ENCODE measurements at regions not wholly inside any gene's neighbourhood (a gene's known extent, or its start where the extent isn't known, plus 50 kb on each side); places are given as distances from the start of the nearest gene placed in this dataset.

DNA sequence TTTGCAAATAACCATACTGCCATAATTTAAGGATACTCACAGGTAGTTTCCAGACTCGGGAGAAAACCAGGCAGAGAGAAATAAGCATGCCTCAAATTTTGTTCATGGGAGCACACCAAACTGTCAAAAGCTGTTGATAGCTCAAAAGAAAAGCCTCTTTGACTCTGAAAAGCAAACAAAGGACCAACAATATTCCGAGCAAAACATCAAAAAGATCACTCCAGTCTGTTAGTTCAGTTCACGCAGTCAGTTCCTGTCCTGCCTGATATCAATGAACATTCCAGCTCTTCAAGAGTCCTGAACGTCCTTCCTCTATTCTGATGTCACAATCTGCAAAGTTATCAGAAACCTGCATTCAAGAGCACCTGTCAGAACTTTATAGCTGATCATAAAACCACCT, 78.7 kb downstream of the RRM2 start:
- no peak for DNase-seq

DNA sequence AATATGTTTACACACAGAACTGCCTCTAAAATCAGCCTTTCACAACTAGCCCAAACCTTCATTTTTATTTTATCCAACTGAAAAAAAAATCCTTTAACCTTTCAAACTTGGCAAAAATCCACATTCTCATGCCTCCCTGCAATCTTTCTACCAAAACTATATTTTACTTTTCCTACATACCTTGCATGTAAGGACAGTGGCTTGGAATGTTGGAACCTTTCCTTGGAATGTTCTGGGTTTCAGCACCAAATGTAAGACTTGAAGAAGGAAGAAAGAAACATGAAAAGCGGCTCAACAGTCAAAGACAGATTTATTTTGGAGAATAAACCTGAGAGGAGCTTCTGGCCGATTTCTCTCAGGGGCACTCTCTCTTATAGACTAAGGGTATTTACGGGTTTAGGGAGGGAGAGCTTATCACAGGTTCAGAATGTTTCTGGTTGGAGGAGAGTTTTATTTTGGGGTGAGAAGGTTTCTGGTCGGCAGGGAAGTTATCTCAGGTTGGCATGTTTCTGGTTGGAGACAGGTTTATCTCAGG, 79.7 kb downstream of the RRM2 start:
- no peak for DNase-seq

DNA sequence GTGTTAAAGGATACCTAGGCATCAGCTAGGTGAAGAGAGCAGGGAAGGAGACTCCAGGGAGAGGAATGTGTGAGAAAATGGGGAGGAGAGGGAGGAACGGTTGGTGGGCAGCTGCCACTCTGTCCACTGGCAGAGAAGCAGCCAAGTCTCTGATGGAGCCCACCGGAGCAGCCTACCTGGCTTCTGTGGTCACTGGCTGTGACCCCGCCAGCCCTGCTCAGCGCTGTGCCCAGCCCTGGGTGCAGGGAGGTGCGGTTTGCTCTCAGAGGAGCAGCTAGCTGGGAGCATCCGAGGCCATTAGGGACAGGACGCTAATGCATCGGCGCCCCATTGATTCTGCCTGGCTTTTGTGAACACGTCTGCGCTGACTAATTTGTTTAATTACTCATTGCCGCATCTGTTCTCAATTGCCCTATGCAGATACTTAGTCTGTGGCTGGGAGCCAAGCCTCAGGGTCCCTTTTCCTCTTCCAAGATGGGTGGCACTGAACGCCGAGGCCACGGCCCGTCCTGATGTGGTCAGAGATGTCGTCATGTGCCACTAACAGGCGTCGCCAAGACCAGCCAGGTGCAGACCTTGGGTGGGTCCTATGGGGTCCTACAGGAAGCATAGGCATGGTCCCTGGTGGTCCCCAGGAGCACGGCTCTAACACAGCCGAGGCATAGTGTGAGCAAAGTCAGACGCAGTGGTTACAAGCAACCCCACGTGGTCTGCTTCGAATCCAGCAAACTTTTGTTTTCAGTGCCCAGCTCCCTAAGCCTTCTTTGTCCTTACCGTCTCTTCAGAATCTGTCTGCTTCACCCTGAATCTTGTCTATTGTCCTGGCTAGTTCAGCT, 82.0 kb downstream of the RRM2 start:
- no peak for DNase-seq

DNA sequence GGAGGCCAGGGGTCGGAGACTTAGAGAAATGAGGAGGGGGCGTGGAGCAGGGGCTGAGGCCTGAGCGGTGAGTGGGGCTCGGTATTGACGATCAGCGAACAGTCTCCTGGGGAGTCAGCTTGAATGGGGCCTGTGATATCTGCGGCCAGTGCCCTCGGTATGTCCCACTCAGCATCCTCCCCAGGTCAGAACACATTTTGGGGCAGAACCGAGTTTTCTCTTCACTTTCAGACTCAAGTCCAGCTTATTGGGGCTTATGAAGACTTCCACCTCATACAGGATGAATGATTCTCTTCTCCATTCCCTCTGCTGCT, 82.6 kb downstream of the RRM2 start:
- no peak for DNase-seq

DNA sequence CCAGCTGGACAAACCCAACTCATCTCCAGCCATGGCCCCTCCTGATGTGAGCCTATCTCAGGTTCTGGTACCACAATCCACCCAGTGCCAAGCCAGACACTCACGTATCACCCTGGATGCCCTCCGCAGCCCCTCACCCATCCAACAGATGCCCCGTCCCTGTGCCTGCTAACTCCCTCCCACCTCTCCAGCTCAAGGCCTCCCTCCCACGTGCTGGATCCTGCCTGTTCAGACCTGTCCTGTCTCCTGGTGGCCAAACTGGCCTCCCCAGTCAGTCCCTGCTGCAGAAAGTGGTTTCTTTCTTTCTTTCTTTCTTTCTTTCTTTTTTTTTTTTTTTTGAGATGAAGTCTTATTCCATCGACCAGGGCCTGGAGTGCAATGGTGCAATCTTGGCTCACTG, 86.2 kb downstream of the RRM2 start:
- DNase-seq = no peak

DNA sequence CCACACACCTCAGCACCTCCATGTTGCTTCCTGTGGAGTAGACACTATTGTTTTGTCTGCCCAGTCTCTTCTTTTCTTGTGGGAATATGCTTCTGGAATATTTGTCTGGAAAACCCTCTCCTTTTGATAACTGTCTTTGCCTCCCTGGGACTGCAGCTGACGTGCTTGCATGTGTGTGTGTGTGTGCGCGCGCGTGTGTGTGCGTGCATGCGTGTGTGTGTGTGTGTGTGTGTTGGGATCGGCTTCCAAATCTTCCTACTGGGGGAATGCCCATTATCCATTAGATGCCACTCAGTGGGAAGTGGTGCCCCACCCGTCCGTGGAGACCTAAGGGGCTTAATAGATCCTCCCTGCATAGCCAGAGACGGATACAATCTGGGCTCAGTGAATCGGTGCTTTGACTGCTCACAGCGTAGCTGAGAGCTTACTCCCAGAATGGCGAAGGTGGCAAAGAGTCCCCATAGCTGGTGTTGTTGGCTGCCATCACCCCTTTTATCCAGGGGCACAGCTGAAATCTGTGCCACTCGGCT, 86.9 kb downstream of the RRM2 start:
- no peak for DNase-seq

DNA sequence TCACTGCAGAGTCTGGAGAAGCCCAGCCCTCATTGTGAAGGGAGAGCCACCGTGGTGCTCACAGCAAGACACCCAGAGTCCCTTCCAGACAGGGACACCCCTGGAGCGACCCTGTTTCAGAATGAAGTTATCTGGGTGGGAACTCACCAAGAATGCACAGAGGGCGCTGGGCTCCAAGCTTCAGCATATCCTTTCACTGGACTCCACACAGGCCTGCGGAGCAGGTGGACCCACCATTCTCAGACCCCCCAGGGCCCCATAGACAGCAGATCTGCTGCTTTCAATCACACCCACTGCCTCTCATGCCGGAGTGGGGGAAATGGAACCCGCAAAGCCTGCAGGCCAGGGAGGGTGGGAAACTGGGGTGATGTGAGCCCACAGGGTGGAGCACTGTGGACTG, 87.8 kb downstream of the RRM2 start:
- no peak for DNase-seq

DNA sequence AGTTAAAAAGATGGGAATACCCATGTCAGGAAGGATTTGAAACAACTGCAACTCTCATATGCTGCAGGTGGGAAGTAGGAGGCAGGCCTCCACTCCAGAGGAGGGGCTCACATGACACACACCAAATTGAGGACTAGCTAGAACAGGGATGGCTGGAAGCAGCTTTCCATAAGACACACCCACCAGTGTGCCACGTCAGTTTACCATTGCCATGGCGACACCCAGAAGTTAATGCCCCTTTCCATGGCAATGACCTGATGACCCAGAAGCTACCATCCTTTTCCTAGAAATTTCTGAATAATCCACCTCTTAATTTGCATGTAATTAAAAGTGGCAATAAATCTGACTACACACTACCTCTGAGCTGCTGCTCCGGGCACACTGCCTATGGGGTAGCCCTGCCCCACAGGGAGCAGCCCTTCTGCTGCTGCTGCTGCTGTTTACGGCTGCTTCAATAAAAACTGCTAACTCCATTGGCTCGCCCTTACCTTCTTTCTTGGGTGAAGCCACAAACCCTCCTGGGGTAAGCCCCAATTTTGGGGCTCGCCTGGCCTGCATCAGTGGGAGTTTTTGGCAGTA, 89.4 kb downstream of the RRM2 start:
- DNase-seq = no peak

DNA sequence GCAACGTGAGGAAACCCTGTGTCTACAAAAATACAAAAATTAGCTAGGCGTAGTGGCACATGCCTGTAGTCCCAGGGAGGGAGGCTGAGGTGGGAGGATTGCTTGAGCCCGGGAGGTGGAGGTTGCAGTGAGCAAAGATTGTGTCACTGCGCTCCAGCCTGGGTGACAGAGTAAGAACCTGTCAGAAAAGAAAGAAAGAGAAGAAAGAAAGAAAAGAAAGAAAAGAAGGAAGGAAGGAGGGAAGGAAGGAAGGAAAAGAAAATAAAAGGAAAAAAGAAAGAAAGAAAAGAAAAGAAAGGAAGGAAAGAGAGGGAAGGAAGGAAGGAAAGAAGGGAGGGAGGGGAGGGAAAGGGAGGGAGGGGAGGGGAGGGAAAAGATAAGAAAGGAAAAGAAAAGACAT, 89.9 kb upstream of the HPCAL1 start:
- no peak for DNase-seq

DNA sequence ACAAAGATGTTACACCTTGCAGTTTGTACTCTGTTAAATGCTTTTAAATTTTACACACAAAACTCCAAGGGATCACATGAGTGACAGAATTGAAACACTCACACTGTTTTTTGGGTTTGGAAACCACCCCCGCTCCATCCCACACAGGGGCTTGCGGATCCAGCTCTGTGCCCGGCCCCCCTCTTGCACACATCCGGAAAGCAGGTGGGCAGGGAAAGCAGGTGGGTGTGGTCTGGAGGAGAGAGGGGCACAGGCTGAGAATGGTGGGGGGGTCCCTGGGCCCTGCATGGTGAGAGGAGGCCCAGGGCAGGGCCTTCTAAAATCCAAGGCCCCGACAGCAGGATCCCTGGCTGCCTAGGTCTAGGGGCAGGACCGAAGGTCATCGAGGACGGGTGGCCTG, 88.5 kb upstream of the HPCAL1 start:
- no peak for DNase-seq

DNA sequence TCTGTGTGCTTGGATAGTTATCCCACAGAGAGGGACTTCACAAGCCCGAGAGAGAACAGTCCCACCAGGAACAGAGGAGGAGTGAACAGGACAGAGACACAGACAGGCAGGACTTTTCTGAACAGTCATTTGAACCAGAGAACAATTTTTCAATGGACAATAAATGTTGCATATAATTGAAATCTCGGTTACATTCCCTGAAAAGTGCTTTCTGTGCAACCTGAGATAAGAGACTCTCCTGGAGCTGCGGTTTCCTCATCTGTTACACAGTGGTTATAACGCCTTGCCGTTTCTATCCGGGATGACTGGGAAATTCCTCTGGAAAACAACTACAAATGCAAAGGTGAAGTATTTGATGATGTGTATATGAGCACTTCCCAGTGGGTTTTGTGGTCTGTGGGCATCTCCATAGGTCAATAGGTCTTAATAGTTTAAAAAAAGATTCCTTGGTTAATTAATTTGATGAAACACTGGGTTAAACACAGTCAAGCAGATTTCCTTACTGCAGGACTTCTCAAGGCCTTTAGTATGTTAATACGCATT, 87.2 kb upstream of the HPCAL1 start:
- DNase-seq = no peak

DNA sequence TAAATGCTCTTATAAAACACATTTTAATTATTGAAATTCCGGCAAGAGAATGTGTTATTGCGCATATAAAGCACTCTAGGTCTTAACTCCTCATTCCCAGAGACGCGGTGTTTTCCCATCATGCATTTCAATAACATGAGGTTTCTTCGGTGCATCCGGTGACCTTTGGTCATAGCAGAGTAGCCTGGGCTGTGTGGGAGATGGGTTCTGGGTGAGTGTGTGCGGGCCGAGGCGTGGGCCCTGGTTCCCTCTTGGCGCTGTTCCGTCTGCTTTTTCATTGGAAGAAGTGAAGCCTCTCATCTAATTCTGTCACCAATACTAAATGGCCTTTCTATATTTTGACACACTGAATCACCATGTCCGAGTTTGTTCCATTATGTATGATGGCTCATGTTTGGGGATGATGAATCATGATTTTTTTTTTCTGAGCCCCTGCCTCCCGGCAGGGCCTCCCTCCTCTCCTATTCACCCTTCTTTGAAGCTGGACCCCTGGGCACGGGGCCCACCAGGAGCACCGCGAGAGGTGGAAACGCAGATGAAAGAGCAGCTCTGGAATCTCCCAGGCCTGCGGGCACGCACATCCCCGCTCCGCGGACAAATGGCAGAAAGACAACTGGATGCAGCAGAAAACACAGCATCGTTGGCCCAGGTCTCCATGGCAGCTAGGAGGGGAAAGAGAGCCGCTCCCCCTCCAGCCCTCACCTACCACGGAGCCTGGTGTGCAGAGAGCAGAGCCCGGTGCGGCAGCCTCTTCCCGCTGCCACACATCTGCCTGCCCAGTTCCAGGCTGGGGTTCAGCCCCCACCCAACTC, 85.8 kb upstream of the HPCAL1 start:
- DNase-seq = no peak

DNA sequence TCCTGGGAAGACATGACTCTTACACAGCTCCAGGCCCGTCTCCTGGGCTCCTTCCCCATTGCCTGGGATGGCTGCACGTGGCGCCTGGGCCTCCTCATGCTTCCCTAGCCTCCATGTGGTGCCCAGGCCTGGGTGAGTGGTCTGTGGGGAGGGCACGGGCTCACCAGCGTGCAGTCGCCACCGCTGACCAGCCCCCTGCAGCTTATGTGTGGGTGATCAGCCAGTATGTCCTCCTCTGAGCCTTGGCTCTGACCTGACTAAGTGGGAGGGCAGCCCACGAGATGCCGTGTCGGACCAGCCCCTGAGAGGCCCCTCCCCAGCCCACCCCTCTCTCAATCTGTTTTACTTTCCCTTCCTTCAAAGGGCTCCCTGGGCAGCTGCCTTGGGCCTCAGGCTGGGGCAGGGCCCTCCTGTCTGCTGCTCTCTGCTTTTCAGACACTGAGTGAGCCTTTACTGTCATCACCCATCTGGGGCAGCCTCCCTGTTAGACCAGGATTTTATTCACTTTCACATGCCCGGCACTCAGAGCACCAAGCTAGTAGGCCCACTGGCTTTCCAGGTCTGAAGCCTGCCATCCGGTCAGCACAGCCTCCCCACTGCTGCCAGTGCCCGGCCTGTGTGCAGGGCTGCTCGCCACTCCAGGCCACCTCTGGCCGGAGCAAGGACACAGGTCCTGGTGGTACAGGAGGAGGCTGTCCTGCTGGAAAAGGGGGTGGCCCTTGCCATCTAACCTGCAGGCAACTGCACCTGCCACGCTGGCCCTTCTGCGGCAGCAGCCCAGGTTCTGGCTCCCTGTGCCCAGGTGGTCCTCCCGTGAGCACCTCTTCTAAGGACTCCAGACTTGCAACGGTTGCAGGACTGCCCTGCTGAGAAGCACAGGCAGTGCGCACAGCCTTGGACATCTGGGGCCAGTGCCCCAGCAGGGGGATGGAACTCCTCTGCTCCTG, 84.9 kb upstream of the HPCAL1 start:
- DNase-seq = no peak

DNA sequence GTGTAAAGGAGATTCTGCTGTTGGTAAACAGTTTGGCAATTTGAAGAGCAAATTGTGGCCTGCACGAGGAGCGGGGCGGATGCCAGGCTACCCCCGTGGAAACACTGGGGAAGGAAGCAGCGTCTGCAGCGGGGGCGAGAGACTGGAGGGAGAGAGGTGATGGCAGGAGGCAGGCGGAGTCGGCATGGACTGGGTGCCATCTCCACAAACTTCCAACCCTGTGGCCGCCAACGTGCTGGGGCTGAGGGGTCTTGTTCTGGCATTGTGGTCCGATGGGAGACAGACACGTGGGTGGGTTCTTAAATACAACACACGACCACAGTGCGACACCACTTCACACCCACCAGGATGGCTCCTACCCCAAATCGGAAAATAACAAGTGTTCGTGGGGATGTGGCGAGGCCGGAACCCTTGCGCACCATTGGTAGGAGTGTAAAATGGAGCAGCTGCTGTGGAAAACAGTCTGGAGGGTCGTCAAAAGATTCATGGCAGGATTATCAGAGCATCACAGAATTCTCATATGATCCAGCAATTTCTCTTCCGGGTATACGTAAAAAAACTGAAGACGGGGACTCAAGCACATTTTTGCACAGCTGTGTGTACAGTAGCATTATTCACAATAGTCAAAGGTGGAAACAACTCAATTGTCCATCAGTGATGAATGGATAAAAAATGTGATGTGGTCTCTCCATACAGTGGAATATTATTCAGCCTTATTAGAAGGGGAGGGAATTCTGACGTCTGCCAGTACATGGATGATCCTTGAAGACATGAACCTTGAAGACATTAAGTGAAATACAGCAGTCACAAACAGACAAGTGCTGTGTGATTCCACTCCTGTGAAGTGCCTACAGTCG, 82.4 kb upstream of the HPCAL1 start:
- no peak for DNase-seq

DNA sequence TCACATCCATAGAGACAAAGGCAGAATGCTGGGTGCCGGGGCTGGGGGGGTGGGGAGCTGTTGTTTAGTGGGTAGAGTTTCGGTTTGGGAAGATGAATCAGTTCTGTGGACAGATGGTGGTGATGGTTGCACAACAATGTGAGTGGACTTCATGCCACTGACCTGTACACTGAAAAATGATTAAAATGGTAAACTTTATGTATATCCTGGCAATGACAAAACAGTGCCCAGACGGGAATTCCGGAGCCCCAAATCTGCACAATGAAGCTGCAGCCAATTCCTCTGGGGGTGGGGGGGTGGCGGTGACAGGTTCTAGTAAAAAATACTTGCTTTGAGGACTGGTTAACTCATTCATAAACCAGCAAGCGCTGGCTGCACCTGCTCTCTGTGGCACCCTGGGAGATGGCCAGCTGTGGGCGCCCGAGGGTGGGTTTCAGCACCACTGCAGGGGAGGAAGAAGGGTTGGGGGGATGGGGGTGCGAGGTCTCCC, 81.8 kb upstream of the HPCAL1 start:
- no peak for DNase-seq

DNA sequence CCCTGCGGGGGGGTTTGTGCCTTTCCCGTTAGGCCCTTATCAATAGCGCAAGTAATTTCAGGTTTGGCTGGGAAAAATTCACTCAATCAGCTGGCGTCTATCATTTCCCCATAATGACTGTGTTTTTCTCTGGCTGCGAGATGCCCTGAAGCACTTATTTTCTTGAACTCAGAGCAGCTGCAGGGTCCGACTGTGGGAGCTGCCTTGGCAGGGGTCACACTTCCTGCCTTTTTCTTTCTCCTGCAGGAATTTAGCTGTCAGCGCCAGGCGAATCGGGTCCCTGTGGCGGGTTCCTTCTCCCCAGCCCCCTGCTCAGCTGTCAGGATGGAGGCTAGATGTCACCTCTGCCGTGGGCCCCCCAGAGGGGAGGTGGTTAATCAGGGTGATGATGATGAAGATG, 81.3 kb upstream of the HPCAL1 start:
- DNase-seq = no peak

DNA sequence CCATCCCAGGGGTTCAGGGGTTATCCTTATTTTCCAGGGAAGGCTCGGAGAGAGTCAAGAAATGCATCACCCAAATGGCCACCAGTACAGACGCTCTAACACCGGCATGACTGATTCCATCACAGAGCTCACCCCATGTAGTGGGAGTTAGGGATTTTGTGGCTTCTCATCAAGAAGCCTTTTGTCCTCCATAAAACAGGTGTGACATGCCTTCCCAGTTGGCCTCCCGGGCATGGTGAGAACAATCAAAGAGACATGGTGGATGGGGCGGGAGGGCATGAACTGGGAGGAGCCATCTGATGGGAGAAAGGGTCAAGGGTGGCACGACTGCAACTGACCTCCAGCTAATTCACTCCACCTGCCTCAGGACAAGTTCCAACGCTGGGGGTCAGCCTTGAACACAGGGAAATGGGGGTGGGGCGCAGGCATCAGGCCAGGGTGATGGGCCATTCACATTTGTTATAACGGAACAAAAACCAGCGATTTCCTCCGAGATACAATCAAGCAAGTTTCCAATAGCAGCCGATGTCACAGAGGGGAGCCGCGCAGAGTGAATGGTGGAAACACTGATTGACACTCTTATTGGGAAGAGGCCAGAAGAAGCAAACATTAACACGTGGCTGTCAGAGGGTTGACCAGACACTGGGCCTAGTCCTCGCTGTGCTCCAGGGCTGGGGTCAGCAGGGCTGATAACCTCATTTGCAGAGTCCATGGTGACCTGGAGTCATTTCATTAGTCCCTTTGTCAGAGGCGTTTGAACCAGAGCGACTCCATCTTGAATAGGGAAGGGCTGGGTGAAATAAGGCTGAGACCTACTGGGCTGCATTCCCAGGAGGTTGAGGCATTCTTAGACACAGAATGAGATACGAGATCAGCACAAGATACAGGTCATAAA, 80.5 kb upstream of the HPCAL1 start:
- DNase-seq = no peak

DNA sequence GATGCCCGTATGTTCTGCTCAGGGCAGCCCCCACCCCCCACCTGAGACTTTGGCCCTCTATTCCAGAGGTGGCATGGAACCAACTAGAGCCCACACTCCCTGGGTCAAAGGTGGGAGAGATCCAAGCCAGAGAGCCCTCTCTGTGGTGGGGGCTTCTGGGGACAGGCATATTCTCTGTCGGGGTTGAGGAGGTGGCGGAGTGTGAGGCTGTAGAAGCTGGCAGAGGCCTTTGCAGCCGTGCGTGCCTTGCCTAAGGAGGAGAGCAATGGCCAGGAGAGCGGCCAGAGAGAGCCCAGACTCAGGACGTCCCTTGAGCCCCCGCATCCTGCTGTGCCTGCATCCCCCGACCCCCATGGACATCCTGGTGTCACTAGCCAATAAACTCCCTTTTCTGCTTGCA, 79.2 kb upstream of the HPCAL1 start:
- DNase-seq = no peak

DNA sequence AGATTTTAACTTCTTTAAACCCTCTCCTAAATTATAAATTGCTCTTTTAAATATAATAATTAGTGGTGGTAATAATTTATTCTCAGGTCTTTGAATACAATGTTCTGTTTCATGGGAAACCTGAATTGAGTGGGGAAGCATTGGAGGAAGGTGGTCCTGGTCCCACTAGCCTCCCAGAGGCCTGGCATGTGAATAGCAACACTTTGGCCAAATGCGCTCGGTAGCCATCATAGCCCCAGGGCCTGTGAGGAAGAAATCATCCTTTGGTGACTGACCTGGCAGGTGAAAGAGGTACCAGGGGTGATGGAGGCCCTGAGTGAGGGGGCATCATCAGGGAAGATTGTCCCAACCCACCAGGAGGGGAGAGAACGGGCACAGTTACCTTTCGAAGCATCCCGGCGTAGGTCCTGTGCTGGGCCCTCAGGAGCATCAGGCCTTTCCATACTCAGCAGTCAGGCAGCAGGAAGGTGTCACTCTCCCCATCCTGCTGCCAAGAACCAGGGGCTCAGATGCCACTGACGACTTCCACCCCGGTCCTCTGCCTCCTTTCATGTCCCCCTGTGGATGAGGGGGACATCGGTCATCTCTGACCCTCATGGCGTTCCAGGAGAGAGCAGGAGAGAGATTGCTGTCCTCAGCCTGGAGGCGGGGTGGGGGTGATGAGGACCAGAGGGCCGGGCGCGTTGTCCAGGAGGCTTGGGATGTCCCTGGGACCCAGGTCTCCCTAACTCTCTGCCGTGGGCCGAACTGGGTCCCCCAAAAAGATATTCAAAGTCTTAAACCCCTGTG, 78.6 kb upstream of the HPCAL1 start:
- DNase-seq = no peak
